ENCODE measurements at regions not wholly inside any gene's neighbourhood (a gene's known extent, or its start where the extent isn't known, plus 50 kb on each side); places are given as distances from the start of the nearest gene placed in this dataset.

GRCh38 chr10:120314442-120314841 lies 142.6 kb upstream of the PLPP4 start:
- Histone ChIP-seq H3K36me3 (no peaks in the 10 kb centered on the region), H3K27ac (no peak overlapping the region), H3K27me3 (no peaks in the 10 kb centered on the region), H3K4me1 (no peaks in the 10 kb centered on the region), H3K4me3 (no peak overlapping the region), H3K9me3 (peaks cover 0 to 3% (median 0%) of the 10 kb centered on the region in 4 donors)
- no peak for TF ChIP-seq CTCF (IDR thresholded peaks at IDR 0.05)
- TF ChIP-seq EP300 (IDR thresholded peaks at IDR 0.05): no peak
- no peak for TF ChIP-seq POLR2A (IDR thresholded peaks at IDR 0.05)
- WGBS, 2 donors: 50 to 67% methylated on average over 1 of the region's 1 CpG
- no peak for DNase-seq (ENCODE audit: low spot score in 2 of 2)

GRCh38 chr10:120318862-120319261 lies 138.2 kb upstream of the PLPP4 start:
- no peak for DNase-seq (ENCODE audit: low spot score in 2 of 2)
- no peaks in the 10 kb centered on the region for H3K9me3 ChIP-seq
- H3K4me3 ChIP-seq: no peak overlapping the region
- no peaks in the 10 kb centered on the region for H3K36me3 ChIP-seq
- H3K4me1 ChIP-seq: no peaks in the 10 kb centered on the region
- WGBS, 2 donors: 66 to 72% methylated on average over 3 of the region's 3 CpGs
- no peak overlapping the region for H3K27ac ChIP-seq
- no peaks in the 10 kb centered on the region for H3K27me3 ChIP-seq
- TF ChIP-seq POLR2A (IDR thresholded peaks at IDR 0.05) (no peak), CTCF (IDR thresholded peaks at IDR 0.05) (no peak), EP300 (IDR thresholded peaks at IDR 0.05) (no peak)

GRCh38 chr10:120327675-120328074 lies 129.4 kb upstream of the PLPP4 start:
- Histone ChIP-seq H3K9me3 (no peaks in the 10 kb centered on the region), H3K4me3 (no peak overlapping the region), H3K36me3 (no peaks in the 10 kb centered on the region), H3K27ac (no peak overlapping the region), H3K4me1 (no peaks in the 10 kb centered on the region), H3K27me3 (no peaks in the 10 kb centered on the region)
- TF ChIP-seq CTCF (IDR thresholded peaks at IDR 0.05) (no peak), POLR2A (IDR thresholded peaks at IDR 0.05) (no peak), EP300 (IDR thresholded peaks at IDR 0.05) (no peak)
- DNase-seq (ENCODE audit: low spot score in 2 of 2): no peak
- 22 to 27% methylated on average over 3 of the region's 3 CpGs for WGBS, 2 donors

- no peak for DNase-seq (ENCODE audit: low spot score in 2 of 2)
- 67% methylated on average over 3 of the region's 3 CpGs for whole genome bisulfite sequencing, 2 donors
- no peaks in the 10 kb centered on the region for H3K4me1 ChIP-seq
- H3K9me3 ChIP-seq: no peaks in the 10 kb centered on the region
- no peak overlapping the region for H3K4me3 ChIP-seq
- no peak for TF ChIP-seq POLR2A (IDR thresholded peaks at IDR 0.05)
- TF ChIP-seq EP300 (IDR thresholded peaks at IDR 0.05): no peak
- TF ChIP-seq CTCF (IDR thresholded peaks at IDR 0.05): no peak
- no peak overlapping the region for H3K27ac ChIP-seq
- H3K36me3 ChIP-seq: no peaks in the 10 kb centered on the region
- H3K27me3 ChIP-seq: no peaks in the 10 kb centered on the region
Observed at GRCh38 chr10:120328647-120329046, 128.4 kb upstream of the PLPP4 start.

GRCh38 chr10:120335553-120335952 lies 121.5 kb upstream of the PLPP4 start:
- WGBS, 2 donors: 63 to 66% methylated on average over 3 of the region's 3 CpGs
- TF ChIP-seq EP300 (IDR thresholded peaks at IDR 0.05) (no peak), POLR2A (IDR thresholded peaks at IDR 0.05) (no peak), CTCF (IDR thresholded peaks at IDR 0.05) (no peak)
- Histone ChIP-seq H3K27ac (no peak overlapping the region), H3K9me3 (no peaks in the 10 kb centered on the region), H3K4me1 (no peaks in the 10 kb centered on the region), H3K36me3 (no peaks in the 10 kb centered on the region), H3K27me3 (no peaks in the 10 kb centered on the region), H3K4me3 (no peak overlapping the region)
- DNase-seq (ENCODE audit: low spot score in 2 of 2): no peak

Measured in tibial nerve (tissue), 4 donors.